Stimulated activated CD8-positive, alpha-beta memory T cell treated with anti-CD3 and anti-CD28 coated beads, Interleukin-2, amount 100 ng/mL, for 48 hours (primary cell): ENCODE measurements at regions not wholly inside any gene's neighbourhood (a gene's known extent, or its start where the extent isn't known, plus 50 kb on each side); places are given as distances from the start of the nearest gene placed in this dataset.

Experiments
- DNase-seq, 2 donors: peaks; one replicate each; pipeline ENCODE4 v3.0.0-alpha.2; 2020; ENCODE audit warnings: low read depth in 2 of 2

DNA sequence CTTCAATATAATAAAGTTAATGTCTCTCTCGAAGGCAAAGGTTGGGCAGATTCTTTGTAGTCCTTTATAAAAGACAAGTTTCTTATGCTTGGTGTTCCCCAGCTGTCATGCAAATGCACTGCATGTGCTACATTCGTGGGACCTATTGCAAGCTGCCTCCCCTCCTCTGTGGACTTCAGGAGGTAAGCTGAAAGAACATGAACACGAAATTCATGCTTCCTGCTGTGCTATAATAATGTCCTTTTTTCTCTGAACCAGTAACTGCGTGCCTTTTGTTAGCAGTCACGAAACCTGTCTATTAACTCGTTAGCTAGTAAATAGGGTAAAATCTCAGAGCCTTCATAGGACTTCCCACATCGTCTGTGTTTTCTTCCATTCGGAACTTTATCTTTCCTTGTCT lies 363.5 kb downstream of the CDH9 start:
- no peak for DNase-seq

GRCh38 chr5:26669523-26669922 lies 368.9 kb downstream of the CDH9 start:
- no peak for DNase-seq

GRCh38 chr5:26669031-26669430 lies 369.4 kb downstream of the CDH9 start:
- DNase-seq: no peak

GRCh38 chr5:26666371-26666770 lies 372.0 kb downstream of the CDH9 start:
- DNase-seq: no peak

DNA sequence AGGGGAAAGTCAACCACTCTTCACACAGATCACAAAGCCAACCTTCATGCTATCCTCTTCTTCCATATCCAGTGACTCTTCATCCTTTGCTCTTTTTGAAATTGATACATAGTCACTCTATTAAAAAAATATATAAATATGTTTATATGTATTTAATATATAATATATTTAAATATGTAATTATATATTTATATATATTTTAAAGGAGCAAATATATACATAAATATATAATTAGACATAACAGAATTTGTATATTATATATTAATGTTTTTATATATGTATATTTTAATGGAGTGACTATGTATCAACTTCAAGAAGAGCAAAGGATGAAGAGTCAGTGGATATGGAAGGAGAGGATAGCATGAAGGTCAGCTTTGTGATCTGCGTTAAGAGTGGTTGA lies 374.9 kb downstream of the CDH9 start:
- no peak for DNase-seq

- no peak for DNase-seq
These were observed 375.5 kb downstream of the CDH9 start for GRCh38 chr5:26662806-26663360.

DNA sequence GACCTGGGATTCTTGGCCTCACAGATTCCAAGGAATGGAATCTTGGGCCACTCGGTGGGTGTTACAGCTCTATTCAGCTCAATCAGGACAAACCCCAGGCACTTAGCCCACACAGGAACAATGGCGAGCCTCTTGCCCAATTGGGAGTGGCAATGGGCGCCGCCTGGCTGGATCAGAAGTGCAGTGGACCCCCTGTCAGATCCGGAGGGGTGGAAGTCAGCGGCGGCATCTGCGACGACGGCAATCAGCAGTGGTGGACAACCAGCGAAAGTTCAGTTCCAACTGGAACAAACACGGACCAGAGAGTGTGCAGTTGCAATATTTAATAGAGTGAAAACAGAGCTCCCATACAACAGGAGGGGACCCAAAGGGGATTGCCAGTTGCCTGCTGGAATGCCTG lies 378.3 kb downstream of the CDH9 start:
- no peak for DNase-seq

GRCh38 chr5:26649000-26649399 lies 389.4 kb downstream of the CDH9 start:
- no peak for DNase-seq

- DNase-seq: no peak
These were observed 390.6 kb downstream of the CDH9 start for GRCh38 chr5:26647781-26648180.

DNA sequence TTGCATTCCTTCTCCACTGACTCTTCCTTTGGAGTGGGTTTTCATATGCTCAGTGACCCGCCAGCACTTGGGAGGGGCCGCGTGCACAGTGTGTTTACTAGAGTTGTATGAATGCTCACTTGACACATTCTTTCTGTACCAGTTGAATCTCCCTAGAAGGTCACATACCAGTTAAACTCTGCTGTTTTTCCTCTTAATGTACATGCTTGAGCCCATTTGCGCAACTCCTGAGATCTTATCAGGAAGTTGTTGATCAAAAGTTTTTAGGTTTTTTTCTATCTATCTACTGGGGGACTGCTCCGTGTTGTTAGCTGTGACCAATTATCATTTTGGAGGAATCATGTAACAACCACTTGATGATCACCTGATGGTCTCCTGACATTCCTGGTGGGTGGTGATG lies 392.7 kb downstream of the CDH9 start:
- DNase-seq: no peak

DNA sequence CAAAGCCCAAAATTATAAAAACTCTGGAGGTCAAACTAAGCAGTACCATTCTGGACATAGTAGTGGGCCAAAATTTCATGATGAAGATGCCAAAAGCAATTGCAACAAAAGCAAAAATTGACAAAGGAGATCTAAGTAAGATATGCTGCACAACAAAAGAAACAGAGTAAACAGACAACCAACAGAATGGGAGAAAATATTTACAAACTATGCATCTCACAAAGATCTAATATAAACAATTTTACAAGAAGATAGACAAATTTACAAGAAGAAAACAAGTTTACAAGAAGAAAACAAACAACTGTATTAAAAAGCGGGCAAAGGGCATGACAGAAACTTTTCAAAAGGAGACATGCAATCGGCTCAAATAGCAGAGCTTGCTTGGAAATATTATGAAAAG lies 396.9 kb downstream of the CDH9 start:
- no peak for DNase-seq

DNA sequence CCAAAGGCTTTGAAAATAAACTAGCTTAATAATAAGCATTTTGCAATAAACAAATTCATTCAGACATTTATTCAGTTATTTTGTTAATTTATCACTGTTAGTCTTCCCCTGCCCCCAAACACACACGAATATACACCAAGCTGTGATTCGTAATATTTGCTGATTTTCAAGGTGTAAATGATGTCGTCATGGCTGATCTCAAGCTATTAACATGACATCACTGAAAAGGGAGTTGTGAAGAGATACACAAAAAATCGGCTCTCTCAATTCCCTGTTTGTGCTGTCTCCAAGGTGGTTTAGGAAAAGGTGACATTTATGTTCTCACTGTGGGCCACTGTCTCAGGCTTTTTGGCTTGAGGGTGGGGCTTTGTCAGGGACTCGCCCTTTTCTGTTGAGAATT lies 413.3 kb downstream of the CDH9 start:
- no peak for DNase-seq

DNA sequence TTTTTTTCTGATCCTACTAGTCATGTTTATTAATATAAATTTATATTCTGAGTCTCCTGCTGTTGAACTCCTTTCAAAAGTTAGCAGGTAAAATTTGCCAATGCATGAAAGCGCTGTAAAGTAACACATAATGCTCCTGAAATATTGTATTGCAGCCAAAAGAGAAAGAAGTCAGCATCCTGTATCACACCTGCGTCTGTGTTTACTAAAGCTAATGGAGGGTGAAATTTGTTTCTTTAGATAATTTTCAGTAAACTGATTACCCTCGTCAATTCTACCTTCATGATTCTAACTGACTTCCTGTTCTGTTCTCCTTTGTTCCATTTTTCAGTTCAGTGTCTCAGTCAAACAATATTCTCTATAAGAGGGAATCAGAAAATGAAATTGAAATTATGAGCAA lies 415.4 kb downstream of the CDH9 start:
- DNase-seq: no peak

GRCh38 chr5:26610577-26610976 lies 427.8 kb downstream of the CDH9 start:
- DNase-seq: no peak

- DNase-seq: no peak
These were observed 436.8 kb downstream of the CDH9 start for GRCh38 chr5:26601563-26601962.

GRCh38 chr5:26582350-26583045 lies 455.9 kb downstream of the CDH9 start:
- no peak for DNase-seq

- no peak for DNase-seq
These were observed 458.7 kb downstream of the CDH9 start for GRCh38 chr5:26579712-26580111.

DNA sequence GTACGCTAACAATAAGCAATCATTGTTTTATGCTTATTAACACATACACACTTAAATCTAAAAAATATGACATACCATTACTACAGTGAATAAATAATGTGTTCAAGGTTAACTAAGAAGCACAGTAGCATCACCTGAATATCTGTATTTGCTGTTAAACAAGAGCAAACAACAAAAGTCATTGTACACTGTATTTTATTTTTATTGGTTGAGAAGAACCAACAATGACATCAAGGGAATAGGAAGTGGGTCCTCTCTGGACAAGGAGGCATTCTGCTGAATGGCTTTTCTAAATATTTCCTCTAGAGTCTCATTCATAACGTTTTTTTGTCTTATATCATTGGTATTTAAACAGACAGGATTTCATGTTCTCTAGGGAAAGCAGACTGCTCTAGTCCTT lies 460.4 kb downstream of the CDH9 start:
- DNase-seq: no peak

DNA sequence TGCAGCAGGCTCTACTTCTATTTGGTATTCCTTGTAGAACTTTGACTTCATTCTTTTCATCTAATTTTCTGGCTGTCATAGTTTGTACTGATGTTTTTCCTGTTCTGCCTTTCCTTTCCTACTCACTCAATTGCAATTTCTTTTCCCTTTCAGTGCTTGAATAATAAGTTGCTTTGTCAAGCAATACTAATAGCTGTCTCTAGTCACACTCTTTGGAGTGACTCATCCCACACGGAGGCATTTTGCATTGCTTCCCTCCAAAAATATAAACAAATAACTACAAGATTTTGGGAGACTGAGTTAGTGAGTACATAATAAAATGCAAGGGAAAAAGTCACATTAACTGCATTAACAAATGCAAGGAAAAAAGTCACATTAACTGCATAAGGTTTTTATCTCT lies 465.9 kb downstream of the CDH9 start:
- no peak for DNase-seq

DNA sequence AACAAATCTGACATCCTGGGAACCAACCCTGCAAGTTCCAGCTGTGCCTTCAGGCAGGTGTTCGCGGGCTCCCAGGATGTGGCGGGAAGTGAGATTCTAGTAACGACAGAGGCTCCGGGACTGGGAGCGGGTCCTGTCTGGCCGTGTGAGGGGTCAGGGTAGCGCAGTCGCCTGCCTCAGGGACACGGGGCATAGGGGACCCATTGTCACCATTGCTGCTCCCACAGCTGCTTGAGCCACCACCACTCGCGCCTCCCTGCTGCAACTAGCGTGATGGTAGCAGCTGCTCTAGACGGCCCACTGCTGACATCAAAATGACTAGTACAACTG lies 468.5 kb downstream of the CDH9 start:
- DNase-seq: no peak

DNA sequence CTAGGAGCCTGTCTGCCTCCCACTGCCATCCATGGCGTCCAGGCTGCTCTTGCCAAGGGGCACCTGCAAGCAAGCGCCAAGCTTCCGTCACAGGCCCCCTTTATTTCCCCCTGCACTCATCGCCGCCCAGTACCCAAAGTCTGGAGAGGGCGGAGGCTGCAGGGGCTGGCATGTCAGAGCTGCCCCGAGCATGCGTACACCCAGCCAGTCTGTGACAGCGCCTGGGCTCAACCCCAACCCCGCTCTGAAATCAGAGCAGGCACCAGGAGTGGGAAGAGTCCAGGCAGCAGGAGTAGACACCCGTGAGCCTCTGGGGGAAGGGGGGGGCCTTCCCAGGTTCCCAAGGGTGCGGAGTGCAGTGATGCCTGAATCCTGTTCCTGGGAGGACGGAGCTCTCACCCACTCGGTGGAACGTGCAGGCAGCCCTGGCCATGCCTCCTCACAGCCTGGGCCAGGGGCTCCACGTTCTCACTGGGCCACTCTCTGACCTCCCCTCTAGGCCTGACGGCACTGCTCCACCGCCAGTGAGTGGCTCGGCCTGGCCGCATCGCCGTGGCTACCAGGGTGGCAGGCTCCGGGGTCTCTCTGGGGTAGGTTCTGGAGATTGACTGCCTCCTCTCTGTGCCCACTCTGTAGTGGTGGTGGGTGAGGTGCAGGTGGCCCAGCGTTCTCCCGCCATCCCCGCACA lies 469.0 kb downstream of the CDH9 start:
- DNase-seq: no peak

GRCh38 chr5:26568316-26568715 lies 470.1 kb downstream of the CDH9 start:
- DNase-seq: no peak

DNA sequence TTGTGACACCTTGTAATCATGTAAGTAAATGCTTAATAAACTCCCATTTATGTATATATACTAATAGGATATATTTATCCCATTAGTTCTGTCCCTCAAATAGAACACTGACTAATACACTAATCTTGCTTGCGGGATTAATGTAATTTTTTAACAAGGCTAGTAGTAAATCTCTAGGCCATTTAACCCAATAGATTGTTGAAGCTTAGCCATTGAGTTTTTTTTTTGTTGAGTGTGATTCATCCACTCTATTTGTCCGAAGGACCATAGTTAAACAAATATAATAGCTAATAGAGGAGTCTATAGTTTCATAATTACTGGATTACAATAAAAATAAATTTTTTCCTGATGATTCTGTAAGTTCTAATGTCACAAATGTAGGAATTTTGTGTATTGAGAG lies 474.4 kb downstream of the CDH9 start:
- no peak for DNase-seq

GRCh38 chr5:26553079-26553478 lies 485.3 kb downstream of the CDH9 start:
- DNase-seq: no peak
